Large intestine (tissue), 3 donors: ENCODE measurements at regions not wholly inside any gene's neighbourhood (a gene's known extent, or its start where the extent isn't known, plus 50 kb on each side); places are given as distances from the start of the nearest gene placed in this dataset.
A peak's percentile ranks its signal among the peaks of the same experiment; 100 is the strongest.

ENCODE experiments used
- DNase-seq, 2 donors: peaks; one replicate each; pipeline versions ENCODE4 v3.0.0 to v3.0.0-alpha.2; 2013
- H3K27ac ChIP-seq: one replicate; pipeline ENCODE4 v1.5.1; 2013; ENCODE audit warnings: low read length
- H3K27me3 ChIP-seq: 2 replicates; pipeline ENCODE4 v1.6.1; 2013; ENCODE audit warnings: low read length; ENCODE audit not compliant: control insufficient read depth, insufficient read depth
- H3K36me3 ChIP-seq: 2 replicates; pipeline ENCODE4 v1.6.1; 2013; ENCODE audit warnings: low read length; ENCODE audit not compliant: control insufficient read depth, insufficient read depth
- H3K4me1 ChIP-seq: one replicate; pipeline ENCODE4 v1.6.1; 2013; ENCODE audit warnings: low read length; ENCODE audit not compliant: control insufficient read depth, insufficient read depth
- H3K4me3 ChIP-seq: one replicate; pipeline ENCODE4 v1.5.1; 2013; ENCODE audit warnings: low read length
- H3K9me3 ChIP-seq: one replicate; pipeline ENCODE4 v1.6.1; 2013; ENCODE audit warnings: mild to moderate bottlenecking, low read depth, low read length, moderate library complexity; ENCODE audit not compliant: control insufficient read depth
- WGBS: methylation state at CpG from one replicate; pipeline ENCODE4 v1.1.5; 2013; ENCODE audit warnings: low lambda C conversion rate; ENCODE audit not compliant: insufficient coverage; 5-methylcytosine and 5-hydroxymethylcytosine counted together

- DNase-seq = peak; percentile 80 to 84
- Histone ChIP-seq H3K36me3 (peaks cover 8% of the 10 kb centered on the region), H3K4me3 (no peak overlapping the region), H3K27me3 (no peaks in the 10 kb centered on the region), H3K9me3 (no peaks in the 10 kb centered on the region), H3K4me1 (peaks cover 18% of the 10 kb centered on the region), H3K27ac (peak overlapping the region; percentile 42)
- 40% methylated on average over 1 of the region's 10 CpGs for WGBS
These were observed 284.5 kb upstream of the POU5F2 start for GRCh38 chr5:94025788-94026473.

DNA sequence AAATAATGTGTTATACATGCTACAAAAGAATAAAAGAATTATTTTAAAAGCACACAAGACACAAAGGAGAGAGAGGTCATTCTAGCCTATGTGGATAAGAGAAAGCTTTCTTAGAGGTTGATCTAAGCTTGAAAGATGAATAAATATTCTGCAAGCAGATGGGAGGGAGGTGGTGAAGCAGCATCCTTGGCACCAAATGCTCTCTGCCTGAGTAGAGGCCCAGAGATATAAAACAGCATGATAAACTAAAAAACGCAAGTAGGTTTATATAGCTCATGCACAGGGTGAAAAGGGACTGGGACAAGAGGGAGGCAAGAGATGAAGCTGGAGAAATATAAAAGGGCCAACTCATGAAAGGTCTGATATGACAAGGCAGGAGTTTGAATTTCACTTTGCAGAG lies 283.2 kb upstream of the POU5F2 start:
- Histone ChIP-seq H3K36me3 (peaks cover 4% of the 10 kb centered on the region), H3K9me3 (no peaks in the 10 kb centered on the region), H3K27ac (no peak overlapping the region), H3K27me3 (no peaks in the 10 kb centered on the region), H3K4me3 (no peak overlapping the region), H3K4me1 (peaks cover 18% of the 10 kb centered on the region)
- no peak for DNase-seq
- 100% methylated on average over 1 of the region's 1 CpG for WGBS

GRCh38 chr5:94024101-94024500 lies 282.7 kb upstream of the POU5F2 start:
- no peak overlapping the region for H3K4me3 ChIP-seq
- WGBS = no CpG with 5 or more reads among the region's 1 CpG
- H3K27me3 ChIP-seq = no peaks in the 10 kb centered on the region
- no peaks in the 10 kb centered on the region for H3K9me3 ChIP-seq
- peaks cover 4% of the 10 kb centered on the region for H3K36me3 ChIP-seq
- H3K4me1 ChIP-seq = peaks cover 18% of the 10 kb centered on the region
- H3K27ac ChIP-seq = no peak overlapping the region
- no peak for DNase-seq

GRCh38 chr5:94021246-94021645 lies 279.8 kb upstream of the POU5F2 start:
- Histone ChIP-seq H3K4me1 (peaks cover 4% of the 10 kb centered on the region), H3K9me3 (no peaks in the 10 kb centered on the region), H3K27me3 (no peaks in the 10 kb centered on the region), H3K36me3 (peaks cover 8% of the 10 kb centered on the region), H3K4me3 (no peak overlapping the region), H3K27ac (no peak overlapping the region)
- WGBS = 94% methylated on average over 2 of the region's 2 CpGs
- no peak for DNase-seq

GRCh38 chr5:94017579-94017978 lies 276.2 kb upstream of the POU5F2 start:
- Histone ChIP-seq H3K36me3 (peaks cover 11% of the 10 kb centered on the region), H3K4me1 (no peaks in the 10 kb centered on the region), H3K4me3 (no peak overlapping the region), H3K9me3 (peaks cover 13% of the 10 kb centered on the region), H3K27me3 (no peaks in the 10 kb centered on the region), H3K27ac (no peak overlapping the region)
- no CpG with 5 or more reads among the region's 2 CpGs for WGBS
- no peak for DNase-seq

DNA sequence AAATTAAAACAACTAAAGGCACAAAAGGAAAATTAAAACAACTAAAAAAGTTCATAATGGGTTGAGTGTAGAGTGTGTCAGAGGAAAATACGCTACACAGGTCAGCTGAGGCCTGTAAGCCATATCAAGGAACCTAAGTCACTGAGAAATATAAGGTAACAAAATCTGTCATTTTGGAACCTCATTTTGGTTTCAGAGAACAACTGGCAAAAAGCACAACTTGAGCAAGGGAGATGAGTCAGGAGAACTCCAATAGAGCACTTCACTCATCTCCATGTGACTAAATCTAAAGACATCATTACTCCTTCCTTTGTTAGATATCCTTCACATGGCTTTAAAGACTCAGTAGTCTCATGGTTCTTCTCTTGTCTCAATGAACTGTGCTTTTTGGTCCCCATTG lies 269.4 kb upstream of the POU5F2 start:
- 100% methylated on average over 1 of the region's 1 CpG for WGBS
- Histone ChIP-seq H3K4me1 (no peaks in the 10 kb centered on the region), H3K27me3 (no peaks in the 10 kb centered on the region), H3K4me3 (no peak overlapping the region), H3K9me3 (peaks cover 13% of the 10 kb centered on the region), H3K27ac (no peak overlapping the region), H3K36me3 (peaks cover 6% of the 10 kb centered on the region)
- DNase-seq = no peak

DNA sequence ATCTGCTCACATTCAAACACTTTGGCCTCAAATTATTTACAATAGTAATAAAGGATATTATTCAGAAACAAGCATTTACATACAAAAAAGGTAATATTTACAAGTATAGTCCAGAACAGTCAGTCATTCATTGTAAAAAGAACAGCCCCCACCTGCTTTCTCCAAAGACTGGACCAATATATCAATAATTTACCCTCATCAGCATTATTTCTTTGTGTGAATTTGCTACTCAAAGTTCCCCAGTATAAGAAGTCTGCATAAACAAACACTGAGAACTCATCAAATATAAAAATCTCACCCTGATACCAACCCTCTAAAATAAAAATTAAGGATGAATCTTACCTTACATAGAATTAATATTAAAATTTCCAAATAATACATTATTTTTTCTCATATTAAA lies 267.8 kb upstream of the POU5F2 start:
- Histone ChIP-seq H3K36me3 (peaks cover 6% of the 10 kb centered on the region), H3K4me3 (no peak overlapping the region), H3K27me3 (no peaks in the 10 kb centered on the region), H3K9me3 (peaks cover under 1% of the 10 kb centered on the region), H3K4me1 (no peaks in the 10 kb centered on the region), H3K27ac (no peak overlapping the region)
- DNase-seq = no peak

DNA sequence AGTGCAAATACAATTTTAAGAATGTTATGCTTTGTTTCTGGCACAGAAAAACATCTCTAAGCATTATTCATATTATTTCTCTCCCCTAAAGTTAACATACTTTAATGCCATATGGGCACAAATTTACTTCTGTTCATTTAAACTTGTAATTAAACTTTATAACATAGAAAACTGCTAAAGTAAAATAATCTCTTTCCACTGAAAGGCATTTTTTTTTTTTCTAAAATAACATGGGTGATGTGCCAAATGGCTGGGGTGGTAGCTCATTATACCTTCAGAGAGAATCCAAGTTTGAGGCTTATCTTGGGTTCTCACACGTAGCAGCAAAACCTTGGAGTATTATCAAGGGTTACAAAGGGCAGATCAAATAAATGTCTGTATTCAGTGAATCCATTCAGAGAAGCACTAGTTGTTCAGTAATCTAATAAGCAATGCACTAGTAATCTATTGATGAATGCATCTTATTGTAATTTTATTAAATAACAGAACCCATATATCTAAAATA lies 257.6 kb upstream of the POU5F2 start:
- Histone ChIP-seq H3K4me1 (no peaks in the 10 kb centered on the region), H3K9me3 (peaks cover 5% of the 10 kb centered on the region), H3K27ac (no peak overlapping the region), H3K36me3 (no peaks in the 10 kb centered on the region), H3K27me3 (no peaks in the 10 kb centered on the region), H3K4me3 (no peak overlapping the region)
- no peak for DNase-seq
- no CpG with 5 or more reads among the region's 1 CpG for WGBS

DNA sequence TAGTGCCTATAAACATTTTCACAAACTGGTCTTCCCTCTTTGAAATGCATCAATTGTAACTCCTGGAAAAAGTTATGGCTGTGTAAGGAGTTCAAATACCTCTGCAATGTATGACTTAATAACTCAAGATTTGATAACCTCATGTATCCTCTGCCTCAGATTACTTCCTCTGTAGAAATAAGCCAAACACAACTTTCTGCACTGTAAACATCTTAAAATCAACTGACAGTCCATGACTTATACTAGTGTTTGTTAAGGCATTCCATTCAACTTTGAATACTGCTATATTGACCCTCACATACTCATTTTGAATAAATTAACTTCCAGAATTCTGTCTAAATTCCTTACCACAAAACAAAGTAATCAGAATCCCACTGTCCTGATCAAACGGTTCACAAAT lies 256.2 kb upstream of the POU5F2 start:
- no peak for DNase-seq
- H3K4me1 ChIP-seq = no peaks in the 10 kb centered on the region
- peaks cover 3% of the 10 kb centered on the region for H3K9me3 ChIP-seq
- no CpG with 5 or more reads among the region's 1 CpG for WGBS
- H3K36me3 ChIP-seq = no peaks in the 10 kb centered on the region
- H3K27me3 ChIP-seq = no peaks in the 10 kb centered on the region
- H3K4me3 ChIP-seq = no peak overlapping the region
- no peak overlapping the region for H3K27ac ChIP-seq

DNA sequence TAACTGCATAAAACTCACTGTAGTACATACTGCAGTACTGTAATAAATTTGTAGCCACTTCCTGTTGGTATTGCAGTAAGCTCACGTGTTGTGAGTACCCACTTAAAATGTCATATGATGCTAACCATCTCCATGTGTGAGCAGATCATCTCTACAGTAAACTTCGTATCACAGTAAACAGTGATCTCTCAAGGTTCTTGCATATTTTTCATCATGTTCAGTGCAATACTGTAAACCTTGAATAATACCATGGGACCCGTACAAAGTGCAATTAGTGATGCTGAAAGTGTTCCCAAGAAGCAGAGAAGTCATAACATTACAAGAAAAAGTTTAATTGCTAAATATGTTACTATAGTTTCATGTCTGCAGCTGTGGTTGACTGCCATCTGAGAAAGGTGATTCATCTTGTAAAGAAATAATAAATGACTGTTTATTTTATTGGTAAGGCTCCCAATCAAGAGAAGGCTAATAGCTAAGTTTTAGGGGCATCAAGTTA lies 253.8 kb upstream of the POU5F2 start:
- Histone ChIP-seq H3K9me3 (no peaks in the 10 kb centered on the region), H3K4me1 (no peaks in the 10 kb centered on the region), H3K27ac (no peak overlapping the region), H3K27me3 (no peaks in the 10 kb centered on the region), H3K36me3 (no peaks in the 10 kb centered on the region), H3K4me3 (no peak overlapping the region)
- DNase-seq = no peak
- no CpG with 5 or more reads among the region's 3 CpGs for WGBS

DNA sequence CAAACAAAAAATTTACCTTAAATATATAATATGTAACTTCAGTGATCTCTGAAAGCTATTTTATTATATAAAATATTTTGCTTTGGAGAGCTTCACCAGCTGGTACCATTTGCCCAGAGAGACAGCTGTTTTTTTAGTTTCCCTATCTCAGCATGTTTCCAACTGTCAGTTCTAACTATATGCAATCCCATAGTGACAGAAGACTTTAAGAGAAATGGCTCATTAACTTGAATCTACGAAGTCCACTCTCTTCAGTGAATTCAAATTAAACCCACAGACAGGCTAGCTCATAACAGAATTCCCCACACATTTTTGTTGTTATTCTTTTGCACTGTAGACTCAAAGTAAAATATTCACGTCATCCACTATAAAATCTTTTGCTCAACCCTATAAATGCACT lies 251.8 kb upstream of the POU5F2 start:
- WGBS = 92% methylated on average over 2 of the region's 2 CpGs

More for the DNA sequence above, 251.8 kb upstream of the POU5F2 start:
- H3K4me3 ChIP-seq = no peak overlapping the region
- H3K27ac ChIP-seq = no peak overlapping the region
- no peaks in the 10 kb centered on the region for H3K27me3 ChIP-seq
- no peak for DNase-seq
- no peaks in the 10 kb centered on the region for H3K9me3 ChIP-seq
- no peaks in the 10 kb centered on the region for H3K36me3 ChIP-seq
- H3K4me1 ChIP-seq = no peaks in the 10 kb centered on the region
